K562 (cell line): ENCODE measurements at regions not wholly inside any gene's neighbourhood (a gene's known extent, or its start where the extent isn't known, plus 50 kb on each side); places are given as distances from the start of the nearest gene placed in this dataset.

Source experiments
- ATAC-seq: fragments of 200-7000 bp; cut with Tn5 transposase; 3 replicates; pipeline ENCODE4 v1.9.1; 2020; ENCODE audit warnings: moderate library complexity
- BruUV-seq: library from RNA; stranded (reverse); fragments of 400-500 nt; replicated peaks from 2 replicates; lab custom pipeline; 2021; lab: Mats Ljungman, UMichigan
- CTCF ChIA-PET: fragments of 300-600 bp; formaldehyde crosslinking; extraction: SDS; loops from one replicate; lab custom pipeline; 2021; ENCODE audit warnings: low intra/inter-chr PET ratio; lab: Yijun Ruan, JAX
- POLR2A ChIA-PET: fragments of 300-600, 350-650 bp; sonication (Branson Sonifier 250); formaldehyde crosslinking; extraction: SDS; loops from one replicate; lab custom pipeline; 2021; ENCODE audit warnings: antibody characterized with exemption, inconsistent platforms; lab: Yijun Ruan, JAX
- DNase-seq, 4 experiments: peaks; one replicate each; pipeline versions ENCODE4 v3.0.0 to v3.0.0-alpha.2; 2011 to 2018; ENCODE audit warnings: low spot score in 3 of 4, mixed read lengths in 3 of 4; ENCODE audit errors: extremely low read depth in 1 of 4
- FAIRE-seq: peaks from 2 replicates; lab custom pipeline; 2011; peaks lifted over from hg19 to GRCh38; lab: Jason Lieb, UNC
- H2AFZ ChIP-seq: 2 replicates; pipeline ENCODE4 v1.6.0; 2011; ENCODE audit warnings: low read depth, low read length, control low read depth, inconsistent platforms
- H3K27ac ChIP-seq: fragments of 200-600 bp; 3 replicates; pipeline ENCODE4 v1.8.0; 2011; ENCODE audit warnings: low read depth, mild to moderate bottlenecking, control low read depth, inconsistent platforms, low read length, moderate library complexity, mixed read lengths; ENCODE audit errors: extremely low read depth
- H3K27me3 ChIP-seq, 2 experiments: fragments of 300-600 bp in 1 of 2; 2 replicates in 1 of 2; 3 replicates in 1 of 2; pipeline versions ENCODE4 v1.6.0 to v1.8.0; 2011; ENCODE audit warnings: inconsistent platforms in 2 of 2, low read length in 2 of 2, mild to moderate bottlenecking in 1 of 2, mixed read lengths in 1 of 2, moderate library complexity in 1 of 2; ENCODE audit not compliant: control insufficient read depth in 2 of 2, insufficient read depth in 2 of 2
- H3K36me3 ChIP-seq: fragments of 300-600 bp; 3 replicates; pipeline ENCODE4 v1.8.0; 2011; ENCODE audit warnings: mild to moderate bottlenecking, low read length, inconsistent platforms; ENCODE audit not compliant: control insufficient read depth, insufficient read depth
- H3K4me1 ChIP-seq, 2 experiments: fragments of 200-600 bp in 1 of 2; replicated peaks in 1 of 2; 2 replicates in 1 of 2; 3 replicates in 1 of 2; pipeline versions ENCODE4 v1.5.1 to v1.8.0; 2011; ENCODE audit warnings: inconsistent platforms in 2 of 2, low read length in 2 of 2, mild to moderate bottlenecking in 1 of 2, mixed read lengths in 1 of 2, moderate library complexity in 1 of 2; ENCODE audit not compliant: control insufficient read depth in 2 of 2, insufficient read depth in 2 of 2
- H3K4me2 ChIP-seq: 2 replicates; pipeline ENCODE4 v1.6.1; 2011; ENCODE audit warnings: low read length, control low read depth, inconsistent platforms, mixed read lengths; ENCODE audit not compliant: insufficient read depth
- H3K4me3 ChIP-seq: fragments of 200-600 bp; sonication (generic), shearing (Covaris generic); 2 replicates; pipeline ENCODE4 v1.5.1; 2016; ENCODE audit warnings: control low read depth, inconsistent platforms
- H3K79me2 ChIP-seq: fragments of 200-600 bp; 3 replicates; pipeline ENCODE4 v1.8.0; 2011; ENCODE audit warnings: low read length, inconsistent platforms; ENCODE audit not compliant: control insufficient read depth, insufficient read depth
- H3K9ac ChIP-seq, 2 experiments: 2 replicates each; pipeline versions ENCODE4 v1.6.0 to v1.6.1; 2011; ENCODE audit warnings: low read depth in 2 of 2, low read length in 2 of 2, control low read depth in 1 of 2, inconsistent platforms in 1 of 2, mild to moderate bottlenecking in 1 of 2, mixed read lengths in 1 of 2; ENCODE audit not compliant: insufficient read depth in 1 of 2
- H3K9me1 ChIP-seq: one replicate; pipeline ENCODE4 v1.6.0; 2011; ENCODE audit warnings: inconsistent platforms, mild to moderate bottlenecking, low read length, moderate library complexity; ENCODE audit not compliant: control insufficient read depth, insufficient read depth
- H3K9me3 ChIP-seq: replicated peaks from 2 replicates; pipeline ENCODE4 v1.5.1; 2011; ENCODE audit warnings: low read depth, low read length, inconsistent platforms; ENCODE audit not compliant: control insufficient read depth, insufficient read depth
- H4K20me1 ChIP-seq: replicated peaks from 2 replicates; pipeline ENCODE4 v1.6.1; 2011; ENCODE audit warnings: low read length, inconsistent platforms, mixed read lengths; ENCODE audit not compliant: control insufficient read depth, insufficient read depth
- GABPB1 ChIP-seq: sonication (generic); formaldehyde crosslinking; IDR thresholded peaks from 2 replicates; pipeline ENCODE4 v1.8.0; 2022; ENCODE audit warnings: mild to moderate bottlenecking, missing genetic modification reagents
- MLX ChIP-seq, 2 experiments: fragments of 450-650 bp in 1 of 2; sonication (generic) in 1 of 2; formaldehyde crosslinking; conservative IDR thresholded peaks; 2 replicates each; pipeline versions ENCODE4 v1.4.0 to v1.8.1; 2020 to 2022; ENCODE audit warnings: mild to moderate bottlenecking in 1 of 2, missing genetic modification reagents in 1 of 2
- POLR2AphosphoS2 ChIP-seq: IDR thresholded peaks from 2 replicates; pipeline ENCODE4 v1.6.1; 2012; ENCODE audit warnings: low read length, improper control_type of control experiment
- RB1 ChIP-seq: fragments of 450-650 bp; IDR thresholded peaks from 2 replicates; pipeline ENCODE4 v1.6.1; 2017; ENCODE audit warnings: low read depth, mild to moderate bottlenecking
- RREB1 ChIP-seq: fragments of 250-450 bp; sonication (Bioruptor Pico); IDR thresholded peaks from 2 replicates; pipeline ENCODE4 v1.4.0; 2020
- YBX1 ChIP-seq: fragments of 450-650 bp; IDR thresholded peaks from 2 replicates; pipeline ENCODE4 v1.7.1; 2016; ENCODE audit warnings: mild to moderate bottlenecking
- ZBTB1 ChIP-seq: sonication (generic); formaldehyde crosslinking; IDR thresholded peaks from 2 replicates; pipeline ENCODE4 v1.8.1; 2023; ENCODE audit warnings: missing genetic modification reagents, low read depth, mild to moderate bottlenecking, borderline replicate concordance
- ZNF197 ChIP-seq: fragments of 200-800 bp; sonication (Bioruptor generic); IDR thresholded peaks from 2 replicates; pipeline ENCODE4 v1.6.1; 2016; ENCODE audit warnings: low read depth, missing genetic modification characterization, missing compliant biosample characterization
- ZNF232 ChIP-seq: sonication (generic); formaldehyde crosslinking; IDR thresholded peaks from 2 replicates; pipeline ENCODE4 v1.8.0; 2022; ENCODE audit warnings: mild to moderate bottlenecking, missing genetic modification reagents
- in situ Hi-C: fragments of 300-500 bp; cut with MboI; formaldehyde crosslinking; loops from 4 replicates; pipeline ENCODE4 v1.15.0; 2018; ENCODE audit warnings: inconsistent platforms, mixed read lengths
- intact Hi-C: fragments of 100-400 bp; cut with micrococcal nuclease; formaldehyde crosslinking; loops from 2 replicates; pipeline ENCODE4 v1.14.2; 2022
- TF ChIP-seq, protein P1 (sequence below): fragments of 250-450 bp; sonication (Bioruptor Pico); IDR thresholded peaks from 2 replicates; pipeline ENCODE4 v1.5.0; 2020; ENCODE audit warnings: mild to moderate bottlenecking, borderline replicate concordance

GRCh38 chr13:79614250-79614918, 133.4 kb downstream of the NDFIP2 start:
- H4K20me1 ChIP-seq, result no peaks in the 10 kb centered on the region
- no peak overlapping the region for H3K4me3 ChIP-seq
- H3K9me3 ChIP-seq, result no peaks in the 10 kb centered on the region
- DNase-seq (no peak), FAIRE-seq (no peak), ATAC-seq (no peak)
- no peaks in the 10 kb centered on the region for H3K9me1 ChIP-seq
- no peak overlapping the region for H2AFZ ChIP-seq
- in situ Hi-C loops (no loop called here), intact Hi-C loops (no loop called here)
- ChIA-PET POLR2A (no interaction called here), CTCF (no interaction called here)
- no peaks in the 10 kb centered on the region for H3K36me3 ChIP-seq
- H3K79me2 ChIP-seq, result no peaks in the 10 kb centered on the region
- no peaks in the 10 kb centered on the region for H3K4me1 ChIP-seq
- H3K27me3 ChIP-seq, result no peaks in the 10 kb centered on the region
- BruUV-seq, result no TSS peak
- no peak overlapping the region for H3K27ac ChIP-seq
- no peak for TF ChIP-seq ZNF197
- no peak for TF ChIP-seq RB1
- TF ChIP-seq MLX (CRISPR knock-in tag; conservative IDR thresholded peaks at IDR 0.05), result no peak
- no peak for TF ChIP-seq GABPB1 (CRISPR knock-in tag)
- TF ChIP-seq, protein P1, sequence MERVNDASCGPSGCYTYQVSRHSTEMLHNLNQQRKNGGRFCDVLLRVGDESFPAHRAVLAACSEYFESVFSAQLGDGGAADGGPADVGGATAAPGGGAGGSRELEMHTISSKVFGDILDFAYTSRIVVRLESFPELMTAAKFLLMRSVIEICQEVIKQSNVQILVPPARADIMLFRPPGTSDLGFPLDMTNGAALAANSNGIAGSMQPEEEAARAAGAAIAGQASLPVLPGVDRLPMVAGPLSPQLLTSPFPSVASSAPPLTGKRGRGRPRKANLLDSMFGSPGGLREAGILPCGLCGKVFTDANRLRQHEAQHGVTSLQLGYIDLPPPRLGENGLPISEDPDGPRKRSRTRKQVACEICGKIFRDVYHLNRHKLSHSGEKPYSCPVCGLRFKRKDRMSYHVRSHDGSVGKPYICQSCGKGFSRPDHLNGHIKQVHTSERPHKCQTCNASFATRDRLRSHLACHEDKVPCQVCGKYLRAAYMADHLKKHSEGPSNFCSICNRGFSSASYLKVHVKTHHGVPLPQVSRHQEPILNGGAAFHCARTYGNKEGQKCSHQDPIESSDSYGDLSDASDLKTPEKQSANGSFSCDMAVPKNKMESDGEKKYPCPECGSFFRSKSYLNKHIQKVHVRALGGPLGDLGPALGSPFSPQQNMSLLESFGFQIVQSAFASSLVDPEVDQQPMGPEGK (CRISPR knock-in tag), result no peak
- TF ChIP-seq POLR2AphosphoS2, result no peak
- no peak for TF ChIP-seq RREB1
- no peak for TF ChIP-seq ZNF232 (CRISPR knock-in tag)
- no peak for TF ChIP-seq ZBTB1
- no peak for TF ChIP-seq YBX1
- no peak overlapping the region for H3K4me2 ChIP-seq
- H3K9ac ChIP-seq, result no peak overlapping the region
